Erythroblast (primary cell): ENCODE measurements at regions not wholly inside any gene's neighbourhood (a gene's known extent, or its start where the extent isn't known, plus 50 kb on each side); places are given as distances from the start of the nearest gene placed in this dataset.

Experiments used
- GATA1 ChIP-seq: IDR thresholded peaks from 2 replicates; pipeline ENCODE4 v1.6.1; 2011; ENCODE audit warnings: low read depth, mild to moderate bottlenecking, control low read depth, low read length, moderate library complexity
- POLR2A ChIP-seq: IDR thresholded peaks from 2 replicates; pipeline ENCODE4 v1.6.1; 2011; ENCODE audit warnings: mild to moderate bottlenecking, low read length

DNA sequence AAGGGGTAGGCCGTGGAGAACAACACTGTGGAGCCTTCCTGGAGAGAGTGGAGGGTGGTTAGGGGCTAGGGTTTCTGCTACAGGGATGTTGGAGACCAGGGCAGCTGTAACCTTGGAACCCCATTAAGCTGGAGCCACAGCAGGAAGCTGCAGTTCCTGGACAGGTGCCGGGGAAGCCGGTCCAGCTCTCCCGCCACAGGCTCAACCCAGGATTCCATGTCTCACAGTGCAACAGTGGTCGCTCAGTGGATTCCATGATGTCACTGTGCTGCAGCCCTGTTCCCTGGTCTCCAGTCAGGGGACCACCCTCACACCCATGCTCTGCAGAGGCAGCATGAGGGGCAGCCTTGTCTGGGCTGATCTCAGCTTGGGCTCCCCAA, 264.6 kb upstream of the CDYL start:
- TF ChIP-seq POLR2A = no peak
- TF ChIP-seq GATA1 = no peak
